D341Med (cell line): ENCODE measurements at regions not wholly inside any gene's neighbourhood (a gene's known extent, or its start where the extent isn't known, plus 50 kb on each side); places are given as distances from the start of the nearest gene placed in this dataset.
"Not testable (repeated sequence)": the region's sequence is repeated elsewhere in the genome, so short reads cannot be mapped to it uniquely, and the experiment has no call there.

Experiments used
- DNase-seq: peaks from one replicate; pipeline ENCODE4 v3.0.0; 2012; ENCODE audit warnings: low spot score

DNA sequence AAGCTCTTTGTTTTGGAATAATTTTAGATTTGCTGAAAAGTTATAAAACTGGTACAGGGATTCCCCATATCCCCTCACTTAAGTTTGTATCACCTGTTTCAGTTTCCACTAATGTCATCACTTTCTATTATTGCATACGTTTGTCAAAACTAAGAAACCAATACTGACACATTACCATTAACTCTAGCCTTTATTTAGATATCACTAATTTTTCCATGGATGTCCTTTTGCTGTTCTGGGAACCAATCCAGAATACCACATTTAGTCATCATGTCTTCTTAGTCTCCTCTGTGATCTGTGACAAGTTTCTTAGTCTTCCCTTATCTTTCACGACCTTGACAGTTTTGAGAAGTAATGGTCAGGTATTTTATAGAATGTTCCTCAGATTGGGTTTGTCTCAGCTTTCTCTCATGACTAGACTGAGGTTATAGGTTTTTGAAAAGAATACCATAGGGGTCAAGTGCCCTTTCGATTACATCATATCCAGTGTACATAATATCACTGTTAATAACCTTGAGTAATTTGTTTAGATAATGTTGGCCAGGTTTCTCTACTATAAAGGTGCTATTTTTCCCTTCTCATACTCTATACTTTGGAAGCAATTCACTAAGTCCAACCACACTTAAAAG lies 51.9 kb upstream of the NMUR2 start:
- no peak for DNase-seq

DNA sequence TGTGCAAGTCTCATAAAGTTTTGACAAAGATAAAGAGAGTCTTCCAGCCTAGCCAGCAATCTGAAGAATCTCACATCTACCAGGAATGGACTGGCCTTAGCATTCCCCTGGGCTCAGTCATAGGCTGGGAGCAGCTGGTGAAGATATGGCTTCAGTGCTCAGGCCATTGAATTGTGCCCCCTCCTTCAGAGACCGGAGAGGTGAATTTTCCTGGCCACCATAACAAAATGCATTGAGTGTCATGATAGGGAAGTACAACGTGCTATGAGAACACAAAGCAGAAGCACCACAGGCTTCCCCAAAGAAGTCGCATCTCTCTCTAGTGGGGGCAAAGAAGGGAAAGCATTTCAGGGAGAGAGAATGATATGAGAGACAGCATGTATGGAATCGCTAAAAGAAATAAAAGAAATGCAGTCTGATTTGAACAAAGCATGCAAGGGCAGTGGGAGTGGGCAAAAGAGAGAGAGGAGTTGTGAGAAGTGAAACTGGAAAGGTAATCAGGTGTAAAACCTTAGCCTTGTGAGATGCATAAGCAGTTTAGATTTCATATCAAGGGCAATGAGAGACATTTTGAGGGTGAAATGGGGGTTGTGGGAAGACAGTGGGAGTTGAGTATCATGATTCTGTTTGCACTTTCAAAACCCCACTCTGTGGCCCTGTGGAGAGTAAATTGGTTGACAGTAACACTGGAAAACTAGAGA lies 57.1 kb upstream of the NMUR2 start:
- DNase-seq: peak; percentile 45

DNA sequence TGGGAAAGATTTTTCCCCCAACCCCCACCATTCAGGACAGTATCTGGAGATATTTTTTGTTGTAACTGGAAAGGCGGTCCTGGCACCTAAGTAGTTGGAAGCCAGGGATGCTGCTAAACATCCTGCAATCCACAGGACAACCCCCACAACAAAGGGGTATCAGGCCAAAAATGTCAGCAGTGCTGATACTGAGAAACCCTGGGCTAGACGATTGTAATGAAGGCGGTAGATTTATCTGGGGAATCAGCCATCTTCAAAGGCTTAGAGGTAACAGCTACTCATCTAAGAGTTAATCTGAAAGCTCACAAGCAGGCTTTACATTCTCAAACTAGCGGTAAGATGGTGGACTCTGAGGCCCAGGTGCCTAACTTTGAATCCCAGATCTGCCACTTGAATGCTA lies 59.0 kb upstream of the NMUR2 start:
- DNase-seq: no peak

DNA sequence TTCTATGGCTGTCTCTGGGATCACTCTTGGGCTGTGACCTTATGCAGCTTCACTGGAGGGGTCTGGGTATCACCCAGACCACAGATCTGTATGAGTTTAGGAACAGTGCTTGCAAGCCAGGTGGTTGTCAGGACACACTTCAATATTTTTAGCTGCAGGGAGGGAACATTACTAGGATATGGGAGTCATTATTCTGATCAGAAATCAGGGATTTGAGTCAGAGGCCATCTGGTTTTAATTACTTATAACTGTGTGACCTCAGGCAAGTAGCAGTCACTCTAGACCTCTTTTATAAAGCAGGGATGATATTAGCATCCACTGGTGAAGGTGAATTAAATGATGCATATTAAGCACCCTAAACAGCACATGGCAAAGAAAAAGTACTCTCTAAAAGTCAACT lies 60.1 kb upstream of the NMUR2 start:
- DNase-seq: no peak

DNA sequence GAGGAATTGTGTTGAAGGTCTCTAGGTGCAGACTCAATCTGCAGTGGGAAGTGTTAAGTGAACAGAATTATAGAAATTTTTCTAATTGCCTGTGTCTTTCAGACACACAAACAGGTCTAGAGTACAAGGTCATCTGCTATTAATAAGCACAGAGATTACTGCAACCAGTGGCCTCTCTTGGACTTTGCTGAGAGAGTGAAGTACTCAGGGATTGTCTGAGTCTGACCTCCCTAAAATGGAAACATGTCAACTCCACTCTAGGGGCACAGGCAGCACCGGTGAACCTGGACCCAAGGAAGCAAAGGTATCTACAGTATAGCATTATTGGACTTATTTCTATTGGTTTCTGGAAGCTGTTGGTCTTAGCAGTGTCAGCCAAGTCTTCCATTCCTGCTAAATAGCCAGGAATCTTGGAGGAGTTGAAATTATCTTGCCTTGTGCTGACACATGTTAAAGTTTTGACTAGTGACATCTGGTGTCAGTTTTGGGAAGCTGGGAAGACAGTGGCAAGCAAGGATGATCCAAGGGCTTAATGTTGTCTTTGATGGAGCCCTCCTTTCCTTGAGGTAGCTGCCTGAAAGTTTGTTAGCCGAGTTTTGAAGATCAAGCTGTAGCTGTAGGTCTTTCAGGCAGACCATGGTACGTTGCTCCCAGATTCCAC lies 61.1 kb upstream of the NMUR2 start:
- DNase-seq: no peak

DNA sequence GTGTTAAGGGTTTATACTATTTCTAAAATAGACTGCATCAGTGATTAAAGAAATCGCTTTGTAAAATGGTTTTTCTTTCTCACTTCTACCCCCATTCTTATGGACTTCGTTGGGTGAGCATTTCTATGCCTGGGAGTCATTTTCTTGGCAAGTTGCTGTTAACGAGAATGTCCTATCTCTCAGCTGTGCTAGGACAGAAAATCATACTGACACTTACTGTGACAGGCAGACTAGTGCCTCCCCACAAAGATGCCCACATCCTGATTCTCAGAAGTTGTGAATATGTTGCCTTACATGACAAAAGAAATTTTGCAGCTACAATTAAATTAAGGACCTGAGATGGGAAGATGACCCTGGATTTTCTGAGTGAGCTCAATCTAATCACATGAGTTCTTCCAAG lies 65.1 kb upstream of the NMUR2 start:
- DNase-seq: no peak

DNA sequence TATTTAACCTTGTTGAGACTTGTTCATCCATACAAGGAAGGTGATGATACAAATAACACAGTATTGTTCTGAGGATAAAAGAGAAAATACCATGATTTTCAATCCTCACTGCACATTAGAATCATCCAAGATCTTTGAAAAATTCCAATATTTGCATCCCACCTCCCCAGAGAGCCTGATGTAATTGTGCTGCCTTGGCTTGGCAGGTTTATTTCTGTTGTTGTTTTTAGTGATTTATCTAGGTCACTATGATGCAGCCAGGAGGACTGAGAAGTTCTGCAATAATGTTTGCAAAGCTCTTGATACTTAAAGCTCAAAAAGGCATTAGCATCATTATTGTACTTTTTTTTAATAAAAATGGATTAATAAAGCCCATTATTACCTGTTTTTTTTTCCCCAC lies 67.0 kb upstream of the NMUR2 start:
- DNase-seq: no peak

DNA sequence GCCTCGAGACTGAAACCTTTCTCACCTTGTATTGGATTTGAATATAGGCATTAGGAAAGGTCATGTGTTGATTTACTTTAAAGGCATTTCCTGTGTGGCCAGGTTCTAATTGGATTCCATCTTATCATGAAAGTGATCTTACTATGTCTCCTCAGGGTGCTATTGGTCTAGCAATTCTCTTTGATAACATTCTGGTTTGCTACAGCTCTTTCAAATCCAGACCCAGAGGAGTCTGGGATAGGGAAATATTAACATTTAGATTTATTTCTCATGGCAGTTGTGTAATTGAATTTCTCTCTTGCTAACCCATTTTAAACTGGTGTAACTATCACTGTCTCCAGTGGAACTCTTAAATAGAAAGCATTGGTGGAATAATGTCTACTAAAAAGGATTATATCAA lies 69.9 kb upstream of the NMUR2 start:
- no peak for DNase-seq

DNA sequence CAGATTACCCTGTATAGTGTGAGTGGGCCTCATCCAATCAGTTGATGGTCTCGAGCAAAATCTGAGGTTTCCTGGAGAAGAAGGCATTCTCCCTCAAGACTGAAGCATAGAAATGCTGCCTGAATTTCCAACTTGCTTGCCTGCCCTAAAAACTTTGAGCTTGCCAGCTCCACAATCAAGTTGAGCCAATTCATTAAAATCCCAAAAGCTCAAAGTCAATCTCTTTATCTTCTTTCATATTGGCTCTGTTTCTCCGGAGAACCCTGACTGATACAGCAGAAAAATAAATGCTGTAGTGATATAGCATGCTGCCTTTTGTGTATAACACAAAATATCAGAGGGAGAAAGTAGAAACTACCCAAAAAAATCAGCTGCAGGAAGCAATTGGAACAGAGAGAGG lies 72.5 kb upstream of the NMUR2 start:
- no peak for DNase-seq

DNA sequence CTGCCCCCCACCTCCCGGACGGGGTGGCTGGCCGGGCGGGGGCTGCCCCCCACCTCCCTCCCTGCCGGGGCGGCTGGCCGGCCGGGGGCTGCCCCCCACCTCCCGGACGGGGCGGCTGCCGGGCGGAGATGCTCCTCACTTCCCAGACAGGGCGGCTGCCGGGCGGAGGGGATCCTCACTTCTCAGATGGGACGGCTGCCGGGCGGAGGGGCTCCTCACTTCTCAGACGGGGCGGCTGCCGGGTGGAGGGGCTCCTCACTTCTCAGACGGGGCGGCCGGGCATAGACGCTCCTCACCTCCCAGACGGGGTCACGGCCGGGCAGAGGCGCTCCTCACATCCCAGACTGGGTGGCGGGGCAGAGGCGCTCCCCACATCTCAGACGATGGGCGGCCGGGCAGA lies 74.8 kb upstream of the NMUR2 start:
- DNase-seq: not testable (repeated sequence)

DNA sequence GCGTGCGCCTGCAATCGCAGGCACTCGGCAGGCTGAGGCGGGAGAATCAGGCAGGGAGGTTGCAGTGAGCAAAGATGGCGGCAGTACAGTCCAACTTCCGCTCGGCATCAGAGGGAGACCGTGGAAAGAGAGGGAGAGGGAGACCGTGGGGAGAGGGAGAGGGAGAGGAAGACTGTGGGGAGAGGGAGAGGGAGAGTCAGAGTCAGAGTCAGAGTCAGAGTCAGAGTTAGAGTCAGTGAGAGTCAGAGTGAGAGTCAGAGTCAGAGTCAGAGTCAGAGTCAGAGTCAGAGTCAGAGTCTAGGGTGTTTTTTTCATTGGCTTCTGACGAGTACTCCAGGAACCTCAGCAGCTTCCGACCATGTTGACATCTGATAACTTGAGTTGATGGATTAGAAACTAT lies 75.6 kb upstream of the NMUR2 start:
- not testable (repeated sequence) for DNase-seq

DNA sequence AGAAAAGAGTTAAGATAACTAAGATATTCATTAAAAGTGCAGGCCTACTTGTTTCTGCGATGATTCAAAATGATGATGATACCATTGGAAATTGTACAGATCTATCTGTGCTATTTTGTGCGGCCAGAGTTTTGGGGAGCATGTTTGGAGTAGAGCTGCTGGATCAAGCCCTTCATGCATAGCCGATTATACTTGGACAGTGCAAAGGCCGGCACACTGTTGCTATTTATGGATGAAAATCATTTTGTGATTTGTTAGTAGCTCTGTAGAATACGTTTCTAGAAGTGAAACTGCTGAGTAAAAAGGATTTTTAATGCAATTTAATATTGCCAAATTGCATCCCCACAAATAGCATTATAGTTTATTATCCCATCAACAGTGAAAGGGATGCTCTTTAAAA lies 82.1 kb upstream of the NMUR2 start:
- no peak for DNase-seq

DNA sequence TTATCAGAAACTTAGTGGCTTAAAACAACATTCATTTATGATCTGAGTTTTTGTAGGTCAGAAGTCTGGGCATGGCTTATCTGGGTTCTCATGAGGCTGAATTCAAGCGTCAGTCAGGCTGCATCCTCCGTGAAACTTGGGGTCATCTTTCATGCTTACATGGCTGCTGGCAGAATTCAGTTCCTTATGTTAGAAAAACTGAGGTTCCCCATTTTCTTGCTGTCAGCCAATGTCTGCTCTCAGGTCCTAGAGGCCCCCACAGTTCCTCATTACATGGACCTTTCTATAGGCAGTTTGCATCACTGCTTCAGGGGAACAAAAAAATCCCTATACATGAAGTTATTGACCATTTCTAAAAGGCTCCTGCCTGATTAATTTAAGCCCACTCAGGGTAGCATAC lies 83.8 kb upstream of the NMUR2 start:
- DNase-seq: no peak

DNA sequence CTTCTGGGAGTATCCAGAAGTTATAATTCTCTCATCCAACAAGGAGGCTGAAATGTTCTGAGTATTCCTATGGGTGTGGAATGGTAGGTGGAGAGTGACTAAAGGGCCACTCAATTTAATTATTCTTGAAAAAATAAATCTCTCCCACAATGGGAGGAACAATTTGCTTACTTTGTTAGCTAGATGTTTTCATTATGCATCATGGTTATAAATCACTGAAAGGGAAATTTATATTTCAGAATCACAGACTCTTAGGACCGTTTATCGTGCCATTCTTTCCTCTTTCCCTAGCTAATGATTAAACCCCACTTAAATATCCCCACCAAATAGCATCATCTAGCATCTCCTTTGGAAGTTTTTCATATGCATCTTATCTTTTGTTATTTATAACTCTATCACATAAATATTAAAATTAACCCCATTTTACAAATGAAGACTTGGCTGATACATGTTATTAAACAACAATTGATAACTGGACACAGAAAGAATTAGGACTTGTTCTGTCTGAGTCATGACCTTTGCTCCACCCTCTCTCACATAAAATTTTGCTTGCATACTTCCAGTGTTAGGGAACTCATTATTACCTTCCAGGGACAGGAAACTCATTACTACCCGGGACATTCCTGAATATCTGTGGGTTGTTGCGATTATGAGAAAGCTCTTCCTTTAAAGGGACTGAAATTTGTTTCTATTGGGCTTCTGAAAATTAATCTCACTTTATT lies 94.9 kb upstream of the NMUR2 start:
- DNase-seq: no peak

DNA sequence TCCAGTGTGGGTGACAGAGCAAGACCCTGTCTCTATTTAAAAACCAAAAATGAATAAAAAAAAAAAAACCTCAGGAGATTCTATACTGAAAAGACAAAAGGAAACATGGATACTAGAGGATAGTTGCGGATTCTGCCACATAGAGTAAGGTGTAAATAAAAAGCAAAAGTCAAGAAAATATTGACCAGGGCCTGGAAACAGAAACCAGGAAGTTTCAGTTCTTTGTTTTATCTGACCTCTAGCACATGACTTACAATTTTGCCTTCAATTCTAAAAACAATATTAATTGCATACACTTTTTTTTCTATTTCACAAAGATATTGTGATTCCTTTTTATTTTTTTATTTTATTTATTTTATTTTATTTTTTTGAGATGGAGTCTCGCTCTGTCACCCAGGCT lies 96.2 kb upstream of the NMUR2 start:
- DNase-seq: no peak

DNA sequence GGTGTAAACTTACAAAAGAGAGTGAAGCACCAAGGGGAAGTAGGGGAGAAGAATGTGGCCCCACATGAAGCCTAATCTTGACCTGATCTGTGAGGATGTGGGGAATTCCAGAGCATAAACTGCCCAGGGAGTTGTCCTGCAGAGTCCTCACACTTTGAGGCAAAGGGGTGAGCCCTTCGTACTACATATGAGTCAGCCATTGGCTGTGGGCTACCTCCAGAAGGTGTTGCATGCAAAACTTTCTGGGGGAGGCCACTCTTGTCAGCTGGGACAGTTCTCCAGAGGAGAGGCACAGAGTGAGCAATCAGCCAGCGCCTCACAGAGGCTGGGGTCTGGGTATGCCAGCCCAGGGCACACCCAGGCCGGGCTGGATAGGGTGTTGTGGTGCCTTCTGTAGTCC lies 98.1 kb upstream of the NMUR2 start:
- no peak for DNase-seq

DNA sequence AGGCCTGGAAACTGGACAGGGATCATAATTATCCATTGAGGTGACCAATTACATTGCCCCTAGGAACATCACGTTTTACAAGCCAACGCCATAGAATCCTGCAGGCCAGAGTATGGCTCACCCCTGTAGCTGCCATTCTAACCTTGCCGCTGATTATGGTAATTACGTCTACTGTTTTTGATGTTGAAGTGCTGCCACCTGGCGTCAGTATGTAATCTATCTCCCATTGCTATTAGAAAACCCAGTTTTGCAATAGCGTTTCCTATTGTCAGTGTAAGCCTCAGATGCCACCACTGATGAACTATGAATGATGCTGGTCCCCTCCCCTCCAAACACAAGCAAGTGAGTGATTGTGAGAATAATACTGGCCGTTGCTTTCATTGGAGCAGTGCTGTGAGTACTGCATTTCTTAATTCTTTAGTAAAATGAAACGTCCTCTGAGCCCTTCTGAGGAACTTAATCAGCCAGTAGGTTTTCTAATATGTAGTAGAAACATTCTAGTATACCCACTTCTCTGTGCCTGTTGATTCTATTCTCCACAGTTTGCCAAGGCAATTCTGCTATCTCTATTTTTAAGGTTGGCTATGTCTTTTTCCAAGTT lies 100.5 kb upstream of the NMUR2 start:
- peak; percentile 60 for DNase-seq

DNA sequence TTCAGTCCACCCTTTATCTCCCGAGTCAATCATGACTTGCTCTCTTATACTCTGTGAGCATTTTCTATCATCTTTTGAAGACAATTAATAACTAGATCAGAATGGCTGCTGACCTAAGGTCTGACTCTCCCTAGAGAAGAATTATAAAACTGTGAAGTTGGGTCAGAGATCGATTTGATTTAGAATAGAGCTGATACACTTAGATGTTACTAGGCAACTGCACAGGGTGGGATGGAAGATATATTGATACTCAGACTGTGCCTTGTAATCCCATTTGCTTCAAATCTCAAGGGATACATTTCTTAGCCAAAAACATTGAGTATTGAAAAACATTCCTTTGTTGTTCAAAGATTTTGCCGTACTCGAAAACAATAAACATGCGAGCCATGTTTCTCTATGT lies 106.0 kb upstream of the NMUR2 start:
- DNase-seq: no peak

DNA sequence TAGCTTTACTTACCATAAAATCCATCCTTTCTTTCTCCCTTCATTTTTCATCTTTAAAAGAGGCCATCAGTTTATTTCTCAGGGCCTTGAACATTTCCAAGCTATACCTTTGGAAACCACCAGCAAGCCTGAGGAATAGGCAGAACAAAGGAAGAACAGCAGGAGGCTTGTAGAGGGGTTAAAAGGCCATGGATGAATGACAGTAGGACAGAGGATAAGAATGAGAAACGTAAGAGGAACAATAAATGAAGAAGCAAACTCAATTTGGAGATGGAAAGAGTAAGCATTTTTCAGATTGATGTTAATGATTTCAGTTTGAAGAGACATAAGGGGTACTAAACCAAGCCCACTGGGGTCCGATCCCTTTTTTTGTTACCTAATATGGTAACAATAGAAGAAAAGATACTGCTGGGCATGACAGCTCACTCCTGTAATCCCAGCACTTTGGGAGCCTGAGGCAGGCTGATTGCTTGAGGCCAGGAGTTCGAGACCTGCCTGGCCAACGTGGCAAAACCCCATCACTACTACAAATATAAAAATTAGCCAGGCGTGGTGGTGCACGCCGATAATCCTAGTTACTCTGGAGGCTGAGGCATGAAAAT lies 106.6 kb upstream of the NMUR2 start:
- DNase-seq: no peak

DNA sequence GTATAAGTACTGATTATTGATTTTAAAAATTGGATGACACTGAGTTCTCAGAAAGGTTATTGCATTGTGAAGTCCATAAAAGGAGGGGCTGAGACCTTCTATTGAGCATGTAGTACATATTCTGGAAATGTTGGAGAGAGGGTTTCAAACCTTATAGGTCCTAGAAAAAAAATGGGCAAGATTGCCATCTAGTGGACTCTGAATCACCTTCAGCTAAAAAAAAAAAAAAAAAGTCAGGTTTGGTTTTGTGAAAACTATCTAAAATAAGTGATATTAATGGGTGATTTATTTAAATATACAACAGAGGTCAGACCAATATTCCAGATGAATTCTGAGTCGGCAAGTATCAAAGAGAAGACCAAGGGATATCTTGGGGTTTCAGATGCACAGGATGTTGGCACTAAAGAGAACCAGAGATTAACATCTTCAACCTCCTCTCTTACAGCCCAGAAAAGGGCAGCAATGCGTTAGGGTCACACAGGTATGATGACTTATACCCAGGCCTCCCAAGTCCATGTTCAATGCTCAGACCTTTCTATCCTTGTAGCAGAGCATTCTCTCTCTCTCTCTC lies 109.8 kb upstream of the NMUR2 start:
- peak; percentile 34 for DNase-seq

DNA sequence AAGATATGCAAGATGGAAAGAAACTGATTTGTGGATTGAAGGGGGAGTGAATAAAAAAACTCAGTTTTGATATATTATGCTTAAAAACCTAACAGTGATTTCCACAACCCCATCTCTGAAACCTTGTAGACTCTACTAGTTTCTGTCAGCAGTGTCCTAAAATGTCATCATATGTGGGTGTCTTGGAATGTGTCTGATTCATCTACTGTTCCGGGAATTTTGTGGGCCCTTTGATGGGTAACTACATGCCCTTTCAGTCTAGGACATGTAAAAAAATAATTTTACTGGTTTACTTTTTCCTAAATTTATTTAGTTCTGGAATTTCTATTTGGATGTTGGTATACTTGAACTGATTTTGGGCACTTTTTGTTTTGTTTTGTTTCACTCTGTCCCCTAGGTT lies 118.9 kb upstream of the NMUR2 start:
- DNase-seq: no peak
